IPS-15b (cell line): ENCODE measurements at regions not wholly inside any gene's neighbourhood (a gene's known extent, or its start where the extent isn't known, plus 50 kb on each side); places are given as distances from the start of the nearest gene placed in this dataset.

Experiments used
- H3K27me3 ChIP-seq: one replicate; pipeline ENCODE4 v1.6.1; 2013; ENCODE audit warnings: low read length; ENCODE audit not compliant: control insufficient read depth, insufficient read depth
- H3K36me3 ChIP-seq: one replicate; pipeline ENCODE4 v1.6.1; 2013; ENCODE audit warnings: low read length; ENCODE audit not compliant: control insufficient read depth, insufficient read depth
- H3K4me1 ChIP-seq: one replicate; pipeline ENCODE4 v1.6.1; 2013; ENCODE audit warnings: mild to moderate bottlenecking, low read length; ENCODE audit not compliant: control insufficient read depth, insufficient read depth
- H3K4me3 ChIP-seq: one replicate; pipeline ENCODE4 v1.5.1; 2013; ENCODE audit warnings: low read depth, low read length
- H3K9ac ChIP-seq: one replicate; pipeline ENCODE4 v1.6.1; 2013; ENCODE audit warnings: low read depth, mild to moderate bottlenecking, low read length
- H3K9me3 ChIP-seq: one replicate; pipeline ENCODE4 v1.6.1; 2013; ENCODE audit warnings: mild to moderate bottlenecking, low read length; ENCODE audit not compliant: control insufficient read depth, insufficient read depth

DNA sequence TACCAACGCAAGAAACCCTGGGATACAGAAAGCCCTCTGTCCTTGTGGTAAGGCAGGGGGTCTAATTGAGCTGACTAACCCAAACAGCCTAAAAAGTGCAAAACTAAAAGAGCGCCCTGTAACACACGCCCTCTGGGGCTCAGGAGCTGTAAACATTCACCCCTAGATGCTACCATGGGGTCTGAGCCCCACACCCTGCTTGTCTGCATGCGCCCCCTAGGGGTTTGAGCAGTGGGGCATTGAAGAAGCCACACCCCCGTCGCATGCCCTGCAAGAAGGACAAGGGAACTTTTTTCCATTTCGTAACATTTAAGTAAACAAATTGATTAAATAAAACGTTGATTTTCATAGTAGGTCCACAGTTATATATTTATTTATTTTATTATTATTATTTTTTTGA is 616.9 kb upstream of the MAN1A1 start:
- H3K27me3 ChIP-seq = no peaks in the 10 kb centered on the region
- H3K9ac ChIP-seq = no peak overlapping the region
- no peaks in the 10 kb centered on the region for H3K4me1 ChIP-seq
- H3K4me3 ChIP-seq = no peak overlapping the region
- no peaks in the 10 kb centered on the region for H3K9me3 ChIP-seq
- no peaks in the 10 kb centered on the region for H3K36me3 ChIP-seq

DNA sequence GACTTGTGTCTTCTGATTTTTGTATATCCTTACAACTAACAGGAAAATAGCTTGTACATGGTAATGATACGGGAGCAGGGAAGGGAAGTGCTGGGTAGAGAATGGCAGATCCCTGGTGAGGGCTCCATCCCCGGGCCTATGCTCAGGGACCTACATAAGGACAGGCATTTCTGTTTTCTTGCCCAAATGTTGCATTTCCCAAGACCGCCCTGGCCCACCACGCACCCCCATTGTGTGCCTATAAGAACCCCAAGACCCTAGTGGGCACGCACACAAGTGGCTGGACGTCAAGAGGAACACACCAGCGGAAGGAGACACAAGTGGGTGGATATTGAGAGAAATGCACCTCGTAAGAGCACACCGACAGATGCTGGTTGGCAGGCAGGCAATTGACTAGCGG is 616.3 kb upstream of the MAN1A1 start:
- Histone ChIP-seq H3K4me1 (no peaks in the 10 kb centered on the region), H3K4me3 (no peak overlapping the region), H3K9ac (no peak overlapping the region), H3K27me3 (no peaks in the 10 kb centered on the region), H3K9me3 (no peaks in the 10 kb centered on the region), H3K36me3 (no peaks in the 10 kb centered on the region)

- Histone ChIP-seq H3K4me1 (peaks cover 3% of the 10 kb centered on the region), H3K9me3 (no peaks in the 10 kb centered on the region), H3K36me3 (no peaks in the 10 kb centered on the region)
These were observed 615.4 kb upstream of the MAN1A1 start for GRCh38 chr6:119965008-119965407.

GRCh38 chr6:119962505-119962904 is 612.9 kb upstream of the MAN1A1 start:
- Histone ChIP-seq H3K9ac (no peak overlapping the region), H3K4me1 (peaks cover 6% of the 10 kb centered on the region), H3K4me3 (no peak overlapping the region), H3K9me3 (no peaks in the 10 kb centered on the region), H3K27me3 (no peaks in the 10 kb centered on the region), H3K36me3 (no peaks in the 10 kb centered on the region)

More at GRCh38 chr6:119965008-119965407, 615.4 kb upstream of the MAN1A1 start:
- Histone ChIP-seq H3K27me3 (no peaks in the 10 kb centered on the region), H3K9ac (no peak overlapping the region), H3K4me3 (no peak overlapping the region)

DNA sequence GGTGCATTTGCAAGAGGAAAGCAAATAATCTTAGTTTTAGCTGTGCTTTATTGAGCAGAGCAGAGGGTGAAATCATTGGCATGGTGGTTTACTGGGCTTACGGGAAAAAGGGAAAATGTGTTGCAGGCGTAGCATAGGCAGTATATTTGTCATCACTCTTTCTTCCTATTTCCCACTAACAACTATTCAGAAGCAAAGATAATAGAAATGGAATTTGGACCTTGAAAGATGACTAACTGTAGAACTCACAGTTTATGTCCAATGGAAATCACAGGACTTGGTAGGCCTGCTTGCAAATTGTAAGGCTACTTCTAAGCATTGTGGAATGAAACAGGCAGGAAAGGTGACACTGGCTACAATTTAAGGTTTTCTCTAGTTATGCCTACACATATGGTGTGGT is 611.9 kb upstream of the MAN1A1 start:
- no peak overlapping the region for H3K4me3 ChIP-seq
- no peaks in the 10 kb centered on the region for H3K9me3 ChIP-seq
- H3K9ac ChIP-seq = no peak overlapping the region
- no peaks in the 10 kb centered on the region for H3K36me3 ChIP-seq
- H3K4me1 ChIP-seq = peaks cover 6% of the 10 kb centered on the region
- no peaks in the 10 kb centered on the region for H3K27me3 ChIP-seq

DNA sequence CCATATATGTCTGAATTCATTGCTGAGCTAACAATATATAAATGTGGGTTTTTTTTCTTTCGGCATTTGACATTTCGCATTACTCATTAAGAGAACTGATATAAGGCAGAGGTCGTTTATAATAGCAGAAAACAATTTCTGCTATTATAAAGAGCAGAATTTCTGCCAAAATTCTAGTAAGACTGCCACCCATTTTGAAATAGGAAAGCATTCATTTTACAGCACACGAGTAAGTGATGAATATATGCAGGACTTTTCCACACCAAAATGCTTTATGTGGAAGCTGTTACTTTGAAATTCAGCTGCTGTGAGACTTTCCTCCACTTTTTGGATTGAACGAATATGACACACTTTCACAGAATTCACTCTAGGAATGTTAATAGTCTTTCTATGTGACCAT is 610.9 kb upstream of the MAN1A1 start:
- no peak overlapping the region for H3K9ac ChIP-seq
- no peaks in the 10 kb centered on the region for H3K36me3 ChIP-seq
- no peaks in the 10 kb centered on the region for H3K9me3 ChIP-seq
- H3K4me1 ChIP-seq = peaks cover 6% of the 10 kb centered on the region
- no peak overlapping the region for H3K4me3 ChIP-seq
- no peaks in the 10 kb centered on the region for H3K27me3 ChIP-seq

GRCh38 chr6:119960036-119960435 is 610.5 kb upstream of the MAN1A1 start:
- Histone ChIP-seq H3K4me3 (no peak overlapping the region), H3K36me3 (no peaks in the 10 kb centered on the region), H3K4me1 (peaks cover 6% of the 10 kb centered on the region), H3K9ac (no peak overlapping the region), H3K27me3 (no peaks in the 10 kb centered on the region), H3K9me3 (no peaks in the 10 kb centered on the region)

- peaks cover 6% of the 10 kb centered on the region for H3K4me1 ChIP-seq
- H3K36me3 ChIP-seq = no peaks in the 10 kb centered on the region
- no peak overlapping the region for H3K4me3 ChIP-seq
- H3K27me3 ChIP-seq = no peaks in the 10 kb centered on the region
- no peaks in the 10 kb centered on the region for H3K9me3 ChIP-seq
- no peak overlapping the region for H3K9ac ChIP-seq
These were observed 607.6 kb upstream of the MAN1A1 start for GRCh38 chr6:119957195-119957594.

GRCh38 chr6:119952696-119953095 is 603.1 kb upstream of the MAN1A1 start:
- no peaks in the 10 kb centered on the region for H3K9me3 ChIP-seq
- H3K4me1 ChIP-seq = no peaks in the 10 kb centered on the region
- no peak overlapping the region for H3K4me3 ChIP-seq
- H3K36me3 ChIP-seq = no peaks in the 10 kb centered on the region
- no peak overlapping the region for H3K9ac ChIP-seq
- H3K27me3 ChIP-seq = no peaks in the 10 kb centered on the region

DNA sequence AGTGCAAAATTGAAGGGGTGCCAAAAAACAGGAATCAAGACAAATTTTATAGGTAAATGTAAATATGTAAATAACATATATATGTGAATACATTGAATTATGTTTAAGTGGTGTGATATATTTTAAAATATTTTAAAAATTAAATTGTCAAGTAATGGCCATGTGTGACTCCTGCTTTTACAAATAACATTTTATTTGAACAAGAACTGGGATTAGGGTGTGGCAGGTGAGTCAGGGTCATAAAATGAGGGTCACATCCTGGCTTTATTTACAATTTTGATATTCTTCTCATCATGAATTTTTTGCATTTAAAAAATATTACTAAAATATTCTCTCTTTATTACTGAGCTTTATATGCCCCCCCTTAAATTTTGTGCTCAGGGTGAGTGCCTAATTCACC is 601.1 kb upstream of the MAN1A1 start:
- Histone ChIP-seq H3K27me3 (no peaks in the 10 kb centered on the region), H3K4me1 (no peaks in the 10 kb centered on the region), H3K36me3 (no peaks in the 10 kb centered on the region), H3K4me3 (no peak overlapping the region), H3K9me3 (no peaks in the 10 kb centered on the region), H3K9ac (no peak overlapping the region)

DNA sequence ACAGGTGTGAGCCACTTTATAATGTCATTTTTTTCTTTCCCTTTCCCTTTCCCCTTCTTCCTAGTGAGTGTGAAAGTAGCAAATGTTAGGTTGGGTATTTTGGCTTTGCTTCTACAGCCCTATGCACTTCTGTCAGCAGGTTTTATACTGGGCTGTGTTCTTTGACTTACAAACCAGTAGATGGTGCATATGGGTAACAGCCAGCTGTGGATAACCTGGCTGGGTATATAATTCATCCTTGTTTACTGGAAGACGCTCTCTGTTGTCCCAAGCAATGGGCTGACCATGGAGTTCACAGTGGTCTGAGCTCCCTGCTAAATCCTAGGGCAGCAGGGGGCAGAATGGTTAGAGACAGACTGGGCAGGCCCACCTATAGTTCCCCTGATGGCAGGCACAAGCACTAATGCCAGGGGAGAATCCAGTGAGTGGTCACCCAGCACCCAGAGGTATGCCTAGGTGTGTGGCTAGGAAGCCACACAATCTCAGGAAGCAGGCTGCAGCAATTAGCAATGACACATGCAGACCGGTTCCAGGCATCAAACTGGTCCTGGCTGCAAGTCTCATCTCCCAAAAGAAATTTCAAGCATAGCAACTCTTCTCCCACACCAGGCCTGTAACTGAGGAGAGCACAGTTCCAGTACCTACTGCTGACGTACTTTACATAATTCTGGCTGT is 592.7 kb upstream of the MAN1A1 start:
- Histone ChIP-seq H3K4me3 (no peak overlapping the region), H3K9ac (no peak overlapping the region), H3K27me3 (no peaks in the 10 kb centered on the region), H3K9me3 (no peaks in the 10 kb centered on the region), H3K36me3 (no peaks in the 10 kb centered on the region), H3K4me1 (no peaks in the 10 kb centered on the region)

DNA sequence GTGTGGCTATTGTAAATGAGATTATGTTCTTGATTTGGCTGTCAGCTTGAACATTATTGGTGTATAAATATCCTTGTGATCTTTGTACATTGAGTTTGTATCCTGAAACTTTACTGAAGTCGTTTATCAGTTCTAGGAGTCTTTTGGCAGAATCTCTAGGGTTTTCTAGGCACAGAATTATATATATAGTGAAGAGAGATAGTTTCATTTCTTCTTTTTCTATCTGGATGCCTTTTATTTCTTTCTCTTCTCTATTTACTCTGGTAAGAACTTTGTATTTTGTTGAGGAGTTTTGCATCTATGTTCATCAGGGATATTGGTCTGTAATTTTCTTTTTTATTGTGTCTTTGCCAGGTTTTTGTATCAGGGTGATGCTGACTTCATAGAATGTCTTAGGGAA is 589.2 kb upstream of the MAN1A1 start:
- Histone ChIP-seq H3K4me3 (no peak overlapping the region), H3K9ac (no peak overlapping the region), H3K36me3 (no peaks in the 10 kb centered on the region), H3K9me3 (no peaks in the 10 kb centered on the region), H3K27me3 (no peaks in the 10 kb centered on the region), H3K4me1 (no peaks in the 10 kb centered on the region)
